Hematopoietic multipotent progenitor cell treated with erythropoietin and hydrocortisone succinate and interleukin-3 and kit ligand, for 17 days (in vitro differentiated cells): ENCODE measurements at regions not wholly inside any gene's neighbourhood (a gene's known extent, or its start where the extent isn't known, plus 50 kb on each side); places are given as distances from the start of the nearest gene placed in this dataset.

Experiments
- DNase-seq: peaks from one replicate; pipeline ENCODE4 v3.0.0-alpha.2; 2015; ENCODE audit warnings: low spot score

DNA sequence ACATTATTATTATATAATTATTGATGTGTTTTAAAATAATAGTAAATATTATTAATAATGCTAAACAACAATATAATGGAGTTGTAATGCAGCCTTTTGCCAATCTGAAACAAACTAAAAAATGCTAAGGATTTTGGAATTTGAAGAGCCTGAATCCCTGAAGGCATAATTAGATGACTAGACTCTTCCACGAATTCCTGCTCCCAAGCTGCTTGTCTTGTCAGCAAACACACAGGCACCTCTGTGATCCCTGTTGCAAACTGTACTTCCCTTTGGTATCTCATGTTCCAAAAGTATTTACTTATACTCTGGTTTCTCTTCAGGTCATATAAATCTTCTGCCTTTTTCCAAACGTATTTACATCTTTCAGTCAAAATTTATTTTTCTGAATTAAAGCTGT lies 1862.4 kb downstream of the OLFM4 start:
- DNase-seq: no peak

DNA sequence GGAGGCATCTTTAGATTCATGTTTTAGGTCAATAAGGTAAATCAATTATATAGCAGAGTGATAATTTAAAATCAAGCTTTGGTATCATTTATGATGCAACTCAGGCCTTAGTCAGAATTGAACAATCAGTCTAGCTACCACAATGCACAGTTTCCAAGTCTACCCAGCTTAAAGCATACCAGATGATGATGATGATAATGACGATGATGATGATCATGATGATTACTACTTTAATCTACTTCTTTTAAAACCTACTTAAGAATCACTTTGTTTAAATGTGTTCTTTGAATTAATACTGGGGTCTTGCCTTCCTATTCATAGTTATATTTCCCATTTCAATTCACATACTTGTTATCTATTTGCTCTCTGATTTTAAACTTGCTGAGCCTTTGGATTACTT lies 1872.7 kb downstream of the OLFM4 start:
- DNase-seq: no peak

DNA sequence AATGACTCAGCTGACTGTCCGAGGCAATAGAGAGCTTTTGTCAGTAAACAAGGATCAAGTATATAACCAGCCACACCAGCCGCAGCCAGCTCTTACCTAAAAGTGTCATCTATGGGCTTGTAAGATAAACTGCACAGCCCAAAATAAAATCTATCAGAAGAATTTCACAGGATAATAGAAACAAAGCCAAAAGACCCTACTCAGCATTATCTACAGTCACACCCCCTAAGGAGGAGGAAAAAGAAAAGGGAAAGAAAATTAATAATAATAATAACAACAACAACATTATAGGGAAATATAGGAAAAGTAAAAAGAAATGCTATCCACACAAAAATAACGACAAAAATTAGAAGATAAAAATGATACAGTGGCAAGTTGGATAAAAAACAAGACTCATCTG lies 1883.8 kb downstream of the OLFM4 start:
- no peak for DNase-seq

DNA sequence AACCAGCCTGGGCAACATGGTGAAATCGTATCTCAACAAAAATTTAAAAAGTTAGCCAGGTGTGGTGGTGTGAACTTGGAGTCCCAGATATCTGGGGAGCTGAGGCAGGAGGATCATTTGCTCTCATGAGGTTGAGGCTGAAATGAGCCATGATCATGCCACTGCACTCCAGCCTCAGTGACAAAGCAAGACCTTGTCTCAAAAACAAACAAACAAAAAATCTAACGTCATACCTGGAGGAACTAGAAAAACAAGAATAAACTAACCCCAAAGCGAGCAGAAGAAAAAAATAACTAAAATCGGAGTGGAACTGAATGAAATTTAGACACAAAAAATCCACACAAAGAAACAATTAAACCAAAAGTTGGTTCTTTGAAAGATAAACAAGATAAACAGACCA lies 1885.1 kb downstream of the OLFM4 start:
- no peak for DNase-seq

DNA sequence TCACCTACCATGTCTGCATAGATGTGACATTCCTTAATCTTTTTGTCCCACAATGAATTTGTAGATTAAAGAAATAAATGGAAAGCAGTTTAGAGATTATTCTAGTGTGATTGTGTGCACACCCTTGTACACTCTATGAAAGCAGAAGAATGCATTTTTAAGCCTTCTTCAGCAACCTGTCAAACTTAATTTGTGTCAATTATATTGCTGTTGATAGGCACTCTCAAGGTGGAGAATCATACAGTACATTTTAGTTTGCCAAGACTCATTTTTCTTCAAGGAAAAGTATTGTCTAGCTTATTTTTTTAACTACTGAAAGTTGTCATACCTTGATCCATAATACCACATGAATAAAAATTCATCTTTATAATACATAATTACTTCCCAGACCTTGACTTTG lies 1898.9 kb downstream of the OLFM4 start:
- no peak for DNase-seq

DNA sequence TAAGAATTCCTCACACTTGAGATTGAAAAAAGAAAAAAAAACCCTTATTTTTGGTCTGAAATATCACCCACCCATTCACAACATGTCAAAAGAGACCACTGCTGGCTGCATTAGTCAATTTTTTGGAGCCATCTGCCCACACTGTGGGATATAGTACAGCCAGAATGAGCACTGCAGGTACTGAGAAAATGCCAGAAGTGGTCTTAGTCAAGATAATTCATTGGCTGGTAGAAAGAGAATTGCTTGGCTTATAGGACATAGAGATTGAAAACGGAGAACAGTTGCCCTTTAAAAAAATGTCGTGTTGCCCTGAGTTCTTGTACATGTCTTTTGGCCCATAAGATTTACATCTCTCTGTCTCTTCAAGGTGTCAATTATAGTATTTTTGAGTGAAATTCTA lies 1899.5 kb downstream of the OLFM4 start:
- no peak for DNase-seq

DNA sequence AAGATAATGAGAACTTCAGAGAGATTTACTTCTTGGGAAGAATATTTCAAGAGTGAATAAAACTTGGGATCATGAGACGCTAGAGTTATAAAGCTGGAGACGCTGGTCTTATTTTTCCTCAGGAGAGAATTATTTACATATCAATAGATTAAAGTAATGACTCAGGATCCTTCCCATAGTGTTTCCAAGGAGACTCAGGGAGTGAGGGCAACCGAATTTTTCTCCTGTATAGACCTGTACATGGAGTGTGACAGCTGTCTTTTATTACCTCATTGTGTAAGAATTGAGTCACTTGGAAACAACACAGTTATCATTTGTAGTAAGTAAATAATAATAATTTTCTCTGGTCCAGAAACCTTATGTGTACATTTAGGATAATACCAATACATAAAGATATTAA lies 1905.5 kb downstream of the OLFM4 start:
- DNase-seq: no peak

DNA sequence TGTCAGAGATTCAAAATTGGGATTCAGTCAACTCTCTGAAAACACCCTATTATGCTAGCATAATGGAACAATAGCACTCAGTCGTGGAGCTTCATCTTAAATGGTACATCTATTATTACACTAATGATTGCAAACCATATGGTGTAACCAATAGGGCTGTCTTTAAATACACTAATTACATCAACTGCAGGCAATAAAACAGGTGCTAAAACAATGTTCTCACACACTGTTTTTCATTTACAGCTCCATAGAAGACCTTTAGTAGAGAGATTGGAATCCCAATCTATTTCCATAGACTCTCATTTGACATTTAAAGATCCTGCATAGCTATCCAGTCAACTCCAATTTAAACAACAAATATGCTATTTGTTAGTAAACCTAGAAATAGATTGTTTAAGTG lies 1917.4 kb downstream of the OLFM4 start:
- DNase-seq: no peak

DNA sequence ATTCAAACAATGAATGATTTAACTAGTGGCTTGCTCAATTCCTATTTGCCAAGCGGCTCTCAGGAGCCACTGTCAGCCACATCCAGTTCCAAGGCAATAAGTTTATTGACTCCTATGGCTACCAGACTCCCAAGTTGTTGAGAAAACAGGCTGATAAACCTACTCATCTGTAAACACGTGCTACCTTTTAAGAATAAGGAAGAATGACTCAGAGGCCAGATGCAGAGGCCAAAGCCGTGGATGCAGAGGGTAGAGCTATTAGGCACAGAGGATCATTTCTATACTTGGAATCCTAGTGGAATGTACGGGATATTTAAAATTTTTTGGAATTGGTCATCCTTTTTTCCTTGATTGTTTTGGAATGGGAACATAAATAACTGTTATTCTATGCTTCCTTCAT lies 1921.1 kb downstream of the OLFM4 start:
- no peak for DNase-seq

DNA sequence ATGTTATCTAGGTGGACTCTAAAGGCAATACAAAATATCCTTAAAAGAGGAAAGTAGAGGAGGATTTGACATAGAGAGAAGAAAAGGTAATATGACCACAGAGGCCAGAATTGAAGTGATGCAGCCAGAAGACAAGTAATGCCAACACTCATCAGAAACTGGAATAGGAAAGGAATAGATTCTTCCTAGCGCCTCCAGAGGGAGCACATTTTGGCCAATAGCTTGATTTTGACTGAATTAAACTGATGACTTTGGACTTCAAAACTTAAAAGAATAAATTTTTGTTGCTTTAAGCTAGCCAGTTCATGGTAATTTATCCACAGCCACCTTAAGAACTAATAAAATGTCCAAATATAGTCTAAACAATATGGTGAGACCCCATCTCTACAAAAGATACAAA lies 1921.9 kb downstream of the OLFM4 start:
- DNase-seq: no peak

DNA sequence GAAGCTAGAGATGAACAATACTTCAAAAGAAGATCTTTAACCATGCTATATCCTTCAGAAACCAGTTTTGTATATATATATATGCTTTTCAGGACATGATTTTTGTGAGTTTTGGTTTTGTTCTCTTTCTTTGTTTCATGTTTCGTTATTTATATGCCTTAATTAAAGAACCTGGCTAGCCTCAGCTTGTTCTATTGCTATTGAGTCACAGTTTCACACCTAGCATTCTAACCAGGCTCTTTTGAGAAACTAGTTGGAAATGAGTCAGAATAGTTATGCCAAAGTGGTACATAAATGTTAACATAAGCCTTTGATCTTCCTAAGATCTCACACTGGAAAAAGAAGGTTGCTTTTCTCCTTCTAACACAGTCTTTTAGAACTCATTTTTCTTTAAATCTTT lies 1925.2 kb downstream of the OLFM4 start:
- no peak for DNase-seq

DNA sequence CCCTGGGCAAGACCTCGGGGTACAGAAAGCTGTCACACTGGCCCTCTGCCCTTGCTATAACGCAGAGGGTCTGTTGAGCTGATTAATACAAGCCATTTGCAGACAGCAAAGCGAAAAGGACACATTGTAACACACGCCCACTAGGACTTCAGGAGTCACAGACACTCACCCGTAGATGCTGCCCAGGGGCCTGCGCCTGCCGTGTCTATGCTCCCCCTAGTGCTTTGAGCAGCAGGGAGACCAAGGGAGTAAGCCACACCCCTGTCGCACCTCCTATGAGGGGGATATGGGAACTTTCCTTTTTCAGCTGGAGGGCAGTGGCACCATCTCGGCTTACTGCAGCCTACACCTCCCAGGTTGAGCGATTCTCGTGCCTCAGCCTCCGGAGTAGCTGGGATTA lies 1930.2 kb downstream of the OLFM4 start:
- DNase-seq: no peak

DNA sequence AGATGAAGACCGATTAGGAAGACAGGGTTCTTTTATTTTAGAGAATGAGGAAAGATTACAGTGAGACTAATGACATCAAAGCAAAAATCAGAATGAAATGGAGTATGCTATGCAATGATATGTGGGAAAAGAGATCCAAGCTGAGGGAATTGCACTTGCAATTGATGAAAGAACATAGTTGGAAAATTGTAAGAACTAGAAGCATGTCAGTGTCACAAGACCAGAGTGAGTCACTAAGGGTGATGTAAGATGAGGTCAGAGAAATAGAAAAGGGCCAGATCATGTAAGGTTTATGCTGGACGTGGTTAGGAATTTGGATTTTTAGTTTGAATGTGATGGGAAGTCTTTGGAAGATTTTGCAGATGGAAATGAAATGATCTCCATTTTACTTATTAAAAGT lies 1937.3 kb downstream of the OLFM4 start:
- DNase-seq: no peak

DNA sequence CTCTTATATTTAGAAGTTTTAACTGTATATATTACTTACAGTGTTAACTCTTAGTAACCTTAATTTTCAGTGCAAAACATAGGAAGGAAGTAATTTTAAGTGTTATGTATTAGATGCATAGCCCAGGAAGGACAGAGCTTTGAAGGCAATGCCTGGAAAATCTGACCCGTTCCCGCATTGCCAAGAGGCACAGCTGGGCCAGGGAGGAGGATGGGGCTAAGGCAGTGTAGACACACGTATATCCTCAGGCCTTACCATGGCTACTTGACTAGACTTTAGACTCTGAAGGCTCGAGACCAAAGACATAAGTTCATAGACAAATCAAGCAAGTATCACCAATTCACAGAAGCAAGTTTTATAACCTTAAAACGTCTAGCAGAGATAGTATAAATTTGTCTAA lies 1944.2 kb downstream of the OLFM4 start:
- DNase-seq: no peak

DNA sequence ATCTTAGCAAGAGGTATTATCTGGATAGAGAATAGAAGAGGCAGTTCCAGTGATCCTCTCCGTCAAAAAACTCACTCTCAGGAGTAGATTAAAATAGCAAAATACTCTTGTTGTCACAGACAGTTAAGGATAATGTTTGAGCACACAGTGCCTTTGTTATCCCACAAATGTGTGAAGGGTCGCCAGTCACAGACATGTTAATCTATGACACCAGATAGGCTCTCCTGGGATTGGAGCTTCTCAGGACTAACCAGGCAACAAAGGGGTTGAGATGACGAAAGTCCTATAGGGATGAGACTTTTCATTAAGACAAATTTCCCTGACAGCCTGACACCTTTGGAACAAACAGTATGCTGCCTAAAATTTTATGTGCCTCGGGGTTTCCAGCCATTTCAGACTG lies 1947.1 kb downstream of the OLFM4 start:
- no peak for DNase-seq

DNA sequence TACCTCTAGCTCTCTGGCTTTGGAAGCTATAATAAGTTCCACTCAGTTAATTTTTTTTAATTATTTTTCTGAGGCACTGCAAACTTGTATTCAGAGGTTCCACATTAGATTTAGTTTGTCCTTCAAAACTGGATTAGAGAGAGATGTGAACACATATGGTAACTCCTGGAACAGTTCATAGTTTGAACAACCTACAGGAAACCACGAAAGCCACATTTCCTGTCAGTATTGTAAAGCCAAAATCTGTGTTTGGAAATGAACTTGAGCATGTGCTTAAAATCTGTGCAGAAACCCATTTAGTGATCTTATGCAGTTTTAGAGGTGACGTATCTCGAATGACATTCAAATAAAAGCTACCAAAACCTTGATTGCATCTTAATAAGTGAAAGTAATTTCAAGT lies 1952.0 kb downstream of the OLFM4 start:
- DNase-seq: no peak

DNA sequence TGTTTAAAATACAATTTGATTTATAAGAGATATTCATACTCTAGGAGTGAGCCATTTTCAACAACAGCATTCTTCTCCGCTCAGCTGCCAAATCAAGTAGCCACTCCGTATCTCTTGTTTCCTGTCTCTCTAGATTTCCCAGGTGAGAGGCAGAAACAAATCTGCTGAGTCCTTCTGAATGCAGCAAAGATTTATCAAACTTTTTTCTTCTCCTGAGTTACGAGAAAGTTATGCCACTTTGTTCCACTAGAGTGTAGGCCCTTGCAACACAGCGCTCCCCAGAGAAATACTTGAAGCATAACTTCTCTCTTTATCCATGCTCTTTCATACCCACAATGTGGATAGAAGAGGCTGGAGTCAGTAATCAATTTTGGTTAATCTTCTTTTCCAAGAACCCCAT lies 1960.8 kb downstream of the OLFM4 start:
- no peak for DNase-seq

DNA sequence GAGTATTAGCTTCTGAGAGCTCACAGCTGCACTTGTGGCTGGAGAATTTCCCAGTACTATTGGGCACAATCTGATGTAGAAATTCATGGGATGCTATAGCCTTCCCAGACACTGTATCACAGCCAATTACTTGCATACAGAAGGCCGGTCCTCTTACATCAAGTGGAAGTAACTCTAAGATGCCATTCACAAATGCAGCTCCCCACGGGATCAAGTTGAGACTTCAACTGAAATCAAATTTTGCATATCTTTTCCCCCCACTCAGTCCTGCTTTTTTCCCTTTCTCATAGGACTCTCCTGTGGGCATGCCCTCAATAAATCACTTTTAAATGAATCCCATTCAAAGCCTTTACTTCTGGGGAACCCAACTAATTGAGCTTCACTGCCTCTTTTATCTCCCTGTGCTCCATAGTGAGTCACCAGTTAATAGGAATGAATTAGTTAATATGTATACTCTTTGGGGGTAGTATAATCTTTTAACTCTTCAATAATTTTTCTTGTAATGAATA lies 1970.8 kb downstream of the OLFM4 start:
- no peak for DNase-seq

DNA sequence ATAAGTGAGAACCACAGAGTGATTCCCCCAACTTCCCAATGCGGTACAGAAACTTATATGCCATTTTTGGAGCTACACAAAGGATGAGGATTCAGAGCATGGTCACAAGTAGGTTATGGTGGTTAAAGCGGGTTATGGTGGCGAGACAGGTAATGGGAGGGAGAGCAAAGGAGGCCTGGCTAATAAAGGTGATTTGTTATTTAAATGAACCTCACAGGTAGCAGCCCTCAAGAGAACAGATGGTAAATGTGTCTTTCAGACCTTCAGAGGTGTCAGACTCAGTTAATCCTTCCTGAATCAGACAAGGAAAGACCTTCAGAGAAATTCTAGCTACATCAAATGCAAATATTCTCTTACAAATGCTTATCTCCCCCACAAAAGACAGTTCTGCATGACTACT lies 1971.4 kb downstream of the OLFM4 start:
- DNase-seq: no peak

DNA sequence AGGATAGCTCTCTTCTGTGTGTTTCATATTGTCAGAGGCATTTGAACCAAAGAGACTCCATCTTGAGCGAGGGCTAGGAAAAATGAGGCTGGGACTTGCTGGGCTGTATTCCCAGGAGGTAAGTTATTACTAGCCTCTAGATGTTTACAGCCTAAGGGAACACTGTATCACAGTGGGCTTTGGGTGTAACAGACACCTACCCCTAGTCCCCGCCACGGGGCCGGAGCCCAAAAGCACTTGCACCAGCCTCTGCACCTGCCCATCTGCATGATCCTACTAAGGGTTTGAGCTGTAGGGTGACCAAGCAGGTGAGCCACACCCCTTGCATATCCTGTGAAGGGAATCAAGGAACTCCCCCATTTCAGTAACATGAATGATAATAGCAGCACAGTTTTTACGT lies 1972.2 kb downstream of the OLFM4 start:
- DNase-seq: no peak

DNA sequence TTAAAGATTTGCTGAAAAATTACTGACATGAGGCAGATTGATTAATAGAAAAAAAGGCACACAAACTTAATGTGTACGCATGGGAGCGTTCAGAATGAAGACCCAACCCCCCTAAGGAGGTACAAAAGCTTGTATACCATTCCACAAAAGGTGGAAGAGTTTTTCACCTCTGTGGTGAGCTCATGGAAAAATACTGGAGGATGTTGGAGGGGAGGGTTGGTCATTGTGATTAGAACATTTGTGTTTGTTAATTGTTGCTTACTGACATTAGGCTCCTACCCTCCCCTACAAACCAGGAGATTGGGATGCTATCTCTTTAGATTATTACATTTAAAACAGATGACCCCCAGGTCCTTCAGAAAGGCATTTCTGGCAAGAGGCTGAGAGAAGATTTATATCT lies 1973.3 kb downstream of the OLFM4 start:
- DNase-seq: no peak

DNA sequence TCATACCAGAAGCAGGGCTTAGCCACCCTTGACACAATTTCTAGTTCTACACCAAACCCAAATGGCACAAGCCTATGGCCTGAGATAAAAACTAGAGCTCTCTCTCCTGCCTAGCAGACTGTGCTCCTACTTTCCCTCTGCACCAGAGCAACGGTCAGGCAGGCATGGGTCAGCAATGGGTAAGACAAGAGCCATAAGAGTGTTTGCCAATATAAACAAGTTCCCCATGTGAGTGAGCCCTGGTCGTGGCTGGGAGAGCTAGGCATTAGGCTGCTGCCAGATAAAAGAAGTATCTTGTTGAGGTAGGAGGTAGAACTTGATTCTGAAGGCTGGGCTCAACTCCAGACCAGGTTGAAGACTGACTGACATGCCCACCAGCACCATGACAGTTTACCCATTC lies 1979.1 kb downstream of the OLFM4 start:
- DNase-seq: no peak

DNA sequence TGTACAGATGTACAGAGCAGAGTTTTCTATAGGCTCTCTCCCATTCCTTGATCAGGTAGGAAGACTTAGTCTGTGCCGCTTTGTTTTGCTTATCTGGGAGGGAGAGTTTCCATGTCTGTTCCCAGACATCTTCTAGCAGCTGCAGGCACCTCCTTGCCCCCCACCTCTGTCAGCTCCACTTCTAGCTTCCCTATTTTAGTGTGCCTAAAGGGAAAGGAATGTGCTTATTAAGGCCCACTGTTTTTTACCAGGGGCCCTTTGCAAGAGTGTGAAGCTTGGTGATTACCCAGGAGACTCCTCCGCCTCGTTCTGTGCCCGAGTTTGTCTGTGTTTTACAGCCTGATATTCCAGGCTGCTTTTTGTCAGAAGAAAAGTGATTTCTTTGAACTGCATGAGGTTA lies 1984.4 kb downstream of the OLFM4 start:
- no peak for DNase-seq

DNA sequence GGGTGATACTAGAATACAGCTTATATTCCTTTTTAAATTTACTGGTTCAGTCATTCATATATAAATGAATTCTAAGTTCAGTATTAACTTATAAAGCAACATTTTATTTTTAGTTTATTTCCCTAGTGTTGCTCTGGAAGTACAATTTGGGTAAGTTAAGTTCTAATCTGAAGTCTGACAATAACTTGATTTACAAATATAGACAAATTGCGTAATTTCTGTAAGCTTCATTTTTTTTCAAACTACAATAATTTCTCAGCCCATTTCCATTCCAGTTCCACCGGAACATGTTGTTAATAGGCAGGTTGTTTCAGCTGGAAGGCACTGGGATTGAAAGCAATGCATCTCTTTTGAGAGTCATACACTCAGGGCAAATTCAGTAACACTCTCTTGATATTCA lies 2000.7 kb downstream of the OLFM4 start:
- DNase-seq: no peak

DNA sequence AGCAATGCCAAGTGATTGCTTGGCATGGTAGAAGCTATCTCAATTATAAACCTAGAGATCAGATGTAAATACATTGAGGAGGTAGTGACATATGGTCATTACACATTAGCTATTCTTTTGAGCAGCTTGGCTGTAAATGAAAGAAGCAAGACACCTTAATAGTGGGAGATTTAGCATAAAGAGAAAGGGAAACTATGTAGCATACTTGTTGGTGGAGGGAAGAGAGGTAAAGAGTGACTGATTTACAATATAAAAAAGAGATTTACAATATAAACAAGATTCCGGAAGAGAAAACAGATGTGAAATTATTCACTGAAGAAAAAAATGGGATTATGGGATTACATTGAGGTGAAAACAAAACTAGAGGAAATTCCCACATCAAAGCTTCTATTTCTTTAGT lies 2009.6 kb downstream of the OLFM4 start:
- DNase-seq: no peak
